ENCODE measurements at regions not wholly inside any gene's neighbourhood (a gene's known extent, or its start where the extent isn't known, plus 50 kb on each side); places are given as distances from the start of the nearest gene placed in this dataset.

DNA sequence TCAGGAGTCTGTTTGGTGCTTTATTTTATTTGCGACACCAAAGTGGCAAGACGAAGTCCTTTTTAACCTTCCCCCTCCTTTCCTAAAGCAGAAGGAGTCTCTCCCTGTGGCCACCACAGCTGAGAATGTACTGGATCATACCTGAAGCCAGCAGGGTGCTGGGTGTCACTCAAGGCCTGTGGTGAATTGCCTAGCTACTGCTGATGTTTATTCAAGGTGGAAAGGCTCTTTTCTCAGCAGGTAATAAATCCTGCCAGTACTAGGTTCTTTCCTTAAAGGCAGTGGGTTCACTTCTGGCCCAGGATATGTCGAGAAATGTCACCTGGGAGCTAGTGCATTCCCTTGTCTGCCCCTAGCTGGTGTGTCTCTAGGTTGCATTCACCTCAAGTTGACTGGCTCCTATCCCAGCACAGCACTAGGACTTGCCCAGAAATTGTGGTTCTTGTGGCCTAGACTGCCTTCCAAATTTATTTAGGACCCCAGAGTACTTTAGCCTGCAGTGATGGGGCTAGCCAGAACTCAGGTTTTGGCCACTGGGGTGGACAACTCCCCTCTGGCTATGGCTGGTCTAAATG lies 60.8 kb upstream of the FAM3C start:
- intact Hi-C loops (cut with micrococcal nuclease; ENCODE audit: unreplicated experiment) = no loop called here
- POLR2A ChIA-PET (ENCODE audit: low non-redundant PET) = interaction anchor here (0.5 kb wide), 1 partner anchor 17 kb away, joined by 3 read pairs; no protein-coding TSS in a partner anchor
- no peaks in the 10 kb centered on the region for H3K27me3 ChIP-seq (replicated peaks; ENCODE audit: insufficient read depth, low read depth, low read length, poor library complexity)
- TF ChIP-seq, protein P1, sequence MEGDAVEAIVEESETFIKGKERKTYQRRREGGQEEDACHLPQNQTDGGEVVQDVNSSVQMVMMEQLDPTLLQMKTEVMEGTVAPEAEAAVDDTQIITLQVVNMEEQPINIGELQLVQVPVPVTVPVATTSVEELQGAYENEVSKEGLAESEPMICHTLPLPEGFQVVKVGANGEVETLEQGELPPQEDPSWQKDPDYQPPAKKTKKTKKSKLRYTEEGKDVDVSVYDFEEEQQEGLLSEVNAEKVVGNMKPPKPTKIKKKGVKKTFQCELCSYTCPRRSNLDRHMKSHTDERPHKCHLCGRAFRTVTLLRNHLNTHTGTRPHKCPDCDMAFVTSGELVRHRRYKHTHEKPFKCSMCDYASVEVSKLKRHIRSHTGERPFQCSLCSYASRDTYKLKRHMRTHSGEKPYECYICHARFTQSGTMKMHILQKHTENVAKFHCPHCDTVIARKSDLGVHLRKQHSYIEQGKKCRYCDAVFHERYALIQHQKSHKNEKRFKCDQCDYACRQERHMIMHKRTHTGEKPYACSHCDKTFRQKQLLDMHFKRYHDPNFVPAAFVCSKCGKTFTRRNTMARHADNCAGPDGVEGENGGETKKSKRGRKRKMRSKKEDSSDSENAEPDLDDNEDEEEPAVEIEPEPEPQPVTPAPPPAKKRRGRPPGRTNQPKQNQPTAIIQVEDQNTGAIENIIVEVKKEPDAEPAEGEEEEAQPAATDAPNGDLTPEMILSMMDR (conservative IDR thresholded peaks at IDR 0.05; ENCODE audit: low read depth, low read length) = no peak
- TF ChIP-seq EZH2 (IDR thresholded peaks at IDR 0.05; ENCODE audit: borderline replicate concordance, low read depth, low read length, poor library complexity, severe bottlenecking) = no peak
- H3K4me3 ChIP-seq (ENCODE audit: low read depth, low read length, poor library complexity, severe bottlenecking) = no peak overlapping the region
- H3K27ac ChIP-seq (ENCODE audit: low read depth, low read length, poor library complexity, severe bottlenecking) = no peak overlapping the region
- no peak for DNase-seq (ENCODE audit: low spot score)
- no peaks in the 10 kb centered on the region for H3K36me3 ChIP-seq (ENCODE audit: insufficient read depth, low read length, poor library complexity, severe bottlenecking)
- no TSS peak for BruUV-seq (replicated peaks)
- no peaks in the 10 kb centered on the region for H3K9me3 ChIP-seq (ENCODE audit: low read depth, low read length, poor library complexity, severe bottlenecking)
- no peaks in the 10 kb centered on the region for H3K4me1 ChIP-seq (ENCODE audit: insufficient read depth, low read length, poor library complexity, severe bottlenecking)
- CTCF ChIA-PET = no interaction called here

DNA sequence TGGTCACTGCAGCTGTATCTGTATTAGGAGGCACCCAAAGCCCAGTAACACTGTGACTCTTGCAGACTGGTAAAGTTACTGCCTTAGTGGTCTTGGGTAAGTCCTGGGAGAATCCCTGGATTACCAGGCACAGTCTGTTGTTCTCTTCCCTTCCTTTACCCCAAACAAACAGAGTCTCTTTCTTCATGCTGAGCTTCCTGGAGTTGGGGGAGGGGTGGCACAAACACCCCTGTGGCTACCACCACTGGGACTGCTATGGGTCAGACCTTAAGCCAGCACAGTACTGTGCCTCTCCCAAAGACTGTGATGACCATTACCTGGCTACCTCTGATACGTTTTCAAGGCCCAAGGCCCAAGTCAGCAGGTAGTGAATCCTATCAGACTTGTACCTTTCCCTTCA lies 59.9 kb upstream of the FAM3C start:
- intact Hi-C loops (cut with micrococcal nuclease; ENCODE audit: unreplicated experiment) = no loop called here
- DNase-seq (ENCODE audit: low spot score) = no peak
- Histone ChIP-seq H3K9me3 (ENCODE audit: low read depth, low read length, poor library complexity, severe bottlenecking) (no peaks in the 10 kb centered on the region), H3K27ac (ENCODE audit: low read depth, low read length, poor library complexity, severe bottlenecking) (no peak overlapping the region), H3K36me3 (ENCODE audit: insufficient read depth, low read length, poor library complexity, severe bottlenecking) (no peaks in the 10 kb centered on the region), H3K27me3 (replicated peaks; ENCODE audit: insufficient read depth, low read depth, low read length, poor library complexity) (no peaks in the 10 kb centered on the region), H3K4me1 (ENCODE audit: insufficient read depth, low read length, poor library complexity, severe bottlenecking) (no peaks in the 10 kb centered on the region), H3K4me3 (ENCODE audit: low read depth, low read length, poor library complexity, severe bottlenecking) (no peak overlapping the region)
- no TSS peak for BruUV-seq (replicated peaks)
- CTCF ChIA-PET = no interaction called here
- TF ChIP-seq EZH2 (IDR thresholded peaks at IDR 0.05; ENCODE audit: borderline replicate concordance, low read depth, low read length, poor library complexity, severe bottlenecking) = no peak
- TF ChIP-seq, protein P1 (conservative IDR thresholded peaks at IDR 0.05; ENCODE audit: low read depth, low read length) = no peak
- POLR2A ChIA-PET (ENCODE audit: low non-redundant PET) = interaction anchor here (0.5 kb wide), 1 partner anchor 17 kb away, joined by 3 read pairs; no protein-coding TSS in a partner anchor

- no TSS peak for BruUV-seq (replicated peaks)
These were observed 56.3 kb upstream of the FAM3C start for GRCh38 chr7:121452389-121452788.

More at GRCh38 chr7:121452389-121452788, 56.3 kb upstream of the FAM3C start:
- no peak overlapping the region for H3K27ac ChIP-seq (ENCODE audit: low read depth, low read length, poor library complexity, severe bottlenecking)
- H3K36me3 ChIP-seq (ENCODE audit: insufficient read depth, low read length, poor library complexity, severe bottlenecking) = no peaks in the 10 kb centered on the region
- no peaks in the 10 kb centered on the region for H3K9me3 ChIP-seq (ENCODE audit: low read depth, low read length, poor library complexity, severe bottlenecking)
- H3K4me1 ChIP-seq (ENCODE audit: insufficient read depth, low read length, poor library complexity, severe bottlenecking) = peaks cover 30% of the 10 kb centered on the region
- CTCF ChIA-PET = no interaction called here
- intact Hi-C loops (cut with micrococcal nuclease; ENCODE audit: unreplicated experiment) = no loop called here
- no peak for DNase-seq (ENCODE audit: low spot score)
- no peak overlapping the region for H3K4me3 ChIP-seq (ENCODE audit: low read depth, low read length, poor library complexity, severe bottlenecking)
- POLR2A ChIA-PET (ENCODE audit: low non-redundant PET) = no interaction called here
- no peaks in the 10 kb centered on the region for H3K27me3 ChIP-seq (replicated peaks; ENCODE audit: insufficient read depth, low read depth, low read length, poor library complexity)
- no peak for TF ChIP-seq EZH2 (IDR thresholded peaks at IDR 0.05; ENCODE audit: borderline replicate concordance, low read depth, low read length, poor library complexity, severe bottlenecking)
- TF ChIP-seq, protein P1 (conservative IDR thresholded peaks at IDR 0.05; ENCODE audit: low read depth, low read length) = no peak

Measured in A673 (cell line).